ENCODE measurements at regions not wholly inside any gene's neighbourhood (a gene's known extent, or its start where the extent isn't known, plus 50 kb on each side); places are given as distances from the start of the nearest gene placed in this dataset.

DNA sequence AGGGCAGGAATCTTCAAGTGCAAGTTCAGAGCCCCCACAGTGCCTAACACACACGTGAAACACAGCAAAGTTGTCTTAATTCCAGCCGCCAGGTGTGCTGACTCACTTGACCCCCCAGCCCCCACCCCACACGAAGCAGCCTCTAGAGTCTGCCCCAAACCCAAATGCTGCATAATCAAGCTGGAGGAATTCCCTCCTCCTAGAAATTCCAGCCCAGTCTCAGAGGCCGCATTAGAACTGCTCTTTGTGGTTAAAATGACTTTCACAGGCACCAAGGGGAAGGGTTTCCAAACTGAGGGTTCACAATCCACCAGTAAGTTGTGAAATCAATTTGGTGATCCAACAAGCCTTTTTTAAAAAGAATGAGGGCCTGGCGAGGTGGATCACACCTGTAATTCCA lies 67.0 kb upstream of the PLXNA4 start:
- peaks cover 43% of the 10 kb centered on the region for H3K4me1 Mint-ChIP-seq
- ATAC-seq (peak; percentile 84), DNase-seq (ENCODE audit: low spot score) (peak; percentile 80)
- H3K4me1 ChIP-seq (ENCODE audit: insufficient read depth): peaks cover 21% of the 10 kb centered on the region
- H4K20me1 ChIP-seq (replicated peaks; ENCODE audit: insufficient read depth): no peaks in the 10 kb centered on the region
- peaks cover 16% of the 10 kb centered on the region; the same call in 1 of the 2 replicates for H3K27me3 ChIP-seq (ENCODE audit: insufficient read depth)
- peak overlapping the region; percentile 9; the same call in 1 of the 2 replicates for H3K4me2 ChIP-seq
- peaks cover 6% of the 10 kb centered on the region; the same call in 1 of the 2 replicates for H3K9me2 ChIP-seq (ENCODE audit: insufficient read depth)
- H3K36me3 ChIP-seq (ENCODE audit: insufficient read depth): no peaks in the 10 kb centered on the region
- H3K27me3 Mint-ChIP-seq (ENCODE audit: insufficient read depth, low read depth, poor library complexity): peaks cover 8% of the 10 kb centered on the region
- TF ChIP-seq JUNB (IDR thresholded peaks at IDR 0.05; ENCODE audit: unreplicated experiment): no peak
- no peak for TF ChIP-seq ZNF331 (CRISPR knock-in tag; IDR thresholded peaks at IDR 0.05; ENCODE audit: low read depth)
- TF ChIP-seq, protein P1, sequence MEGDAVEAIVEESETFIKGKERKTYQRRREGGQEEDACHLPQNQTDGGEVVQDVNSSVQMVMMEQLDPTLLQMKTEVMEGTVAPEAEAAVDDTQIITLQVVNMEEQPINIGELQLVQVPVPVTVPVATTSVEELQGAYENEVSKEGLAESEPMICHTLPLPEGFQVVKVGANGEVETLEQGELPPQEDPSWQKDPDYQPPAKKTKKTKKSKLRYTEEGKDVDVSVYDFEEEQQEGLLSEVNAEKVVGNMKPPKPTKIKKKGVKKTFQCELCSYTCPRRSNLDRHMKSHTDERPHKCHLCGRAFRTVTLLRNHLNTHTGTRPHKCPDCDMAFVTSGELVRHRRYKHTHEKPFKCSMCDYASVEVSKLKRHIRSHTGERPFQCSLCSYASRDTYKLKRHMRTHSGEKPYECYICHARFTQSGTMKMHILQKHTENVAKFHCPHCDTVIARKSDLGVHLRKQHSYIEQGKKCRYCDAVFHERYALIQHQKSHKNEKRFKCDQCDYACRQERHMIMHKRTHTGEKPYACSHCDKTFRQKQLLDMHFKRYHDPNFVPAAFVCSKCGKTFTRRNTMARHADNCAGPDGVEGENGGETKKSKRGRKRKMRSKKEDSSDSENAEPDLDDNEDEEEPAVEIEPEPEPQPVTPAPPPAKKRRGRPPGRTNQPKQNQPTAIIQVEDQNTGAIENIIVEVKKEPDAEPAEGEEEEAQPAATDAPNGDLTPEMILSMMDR (conservative IDR thresholded peaks at IDR 0.05; ENCODE audit: low read depth in 2 of 2): no peak
- TF ChIP-seq STAT1 (IDR thresholded peaks at IDR 0.05; ENCODE audit: unreplicated experiment): no peak
- TF ChIP-seq, protein P2, sequence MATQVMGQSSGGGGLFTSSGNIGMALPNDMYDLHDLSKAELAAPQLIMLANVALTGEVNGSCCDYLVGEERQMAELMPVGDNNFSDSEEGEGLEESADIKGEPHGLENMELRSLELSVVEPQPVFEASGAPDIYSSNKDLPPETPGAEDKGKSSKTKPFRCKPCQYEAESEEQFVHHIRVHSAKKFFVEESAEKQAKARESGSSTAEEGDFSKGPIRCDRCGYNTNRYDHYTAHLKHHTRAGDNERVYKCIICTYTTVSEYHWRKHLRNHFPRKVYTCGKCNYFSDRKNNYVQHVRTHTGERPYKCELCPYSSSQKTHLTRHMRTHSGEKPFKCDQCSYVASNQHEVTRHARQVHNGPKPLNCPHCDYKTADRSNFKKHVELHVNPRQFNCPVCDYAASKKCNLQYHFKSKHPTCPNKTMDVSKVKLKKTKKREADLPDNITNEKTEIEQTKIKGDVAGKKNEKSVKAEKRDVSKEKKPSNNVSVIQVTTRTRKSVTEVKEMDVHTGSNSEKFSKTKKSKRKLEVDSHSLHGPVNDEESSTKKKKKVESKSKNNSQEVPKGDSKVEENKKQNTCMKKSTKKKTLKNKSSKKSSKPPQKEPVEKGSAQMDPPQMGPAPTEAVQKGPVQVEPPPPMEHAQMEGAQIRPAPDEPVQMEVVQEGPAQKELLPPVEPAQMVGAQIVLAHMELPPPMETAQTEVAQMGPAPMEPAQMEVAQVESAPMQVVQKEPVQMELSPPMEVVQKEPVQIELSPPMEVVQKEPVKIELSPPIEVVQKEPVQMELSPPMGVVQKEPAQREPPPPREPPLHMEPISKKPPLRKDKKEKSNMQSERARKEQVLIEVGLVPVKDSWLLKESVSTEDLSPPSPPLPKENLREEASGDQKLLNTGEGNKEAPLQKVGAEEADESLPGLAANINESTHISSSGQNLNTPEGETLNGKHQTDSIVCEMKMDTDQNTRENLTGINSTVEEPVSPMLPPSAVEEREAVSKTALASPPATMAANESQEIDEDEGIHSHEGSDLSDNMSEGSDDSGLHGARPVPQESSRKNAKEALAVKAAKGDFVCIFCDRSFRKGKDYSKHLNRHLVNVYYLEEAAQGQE (IDR thresholded peaks at IDR 0.05; ENCODE audit: unreplicated experiment): no peak
- TF ChIP-seq EZH2phosphoT487 (IDR thresholded peaks at IDR 0.05; ENCODE audit: unreplicated experiment): no peak
- TF ChIP-seq ZNF114 (CRISPR knock-in tag; IDR thresholded peaks at IDR 0.05): no peak
- TF ChIP-seq POLR2AphosphoS5 (IDR thresholded peaks at IDR 0.05; ENCODE audit: low read depth): no peak
- H2AFZ ChIP-seq: no peak overlapping the region
- H3F3A ChIP-seq (replicated peaks; ENCODE audit: low read depth): no peaks in the 10 kb centered on the region
- peak overlapping the region; percentile 78 for H3K27ac Mint-ChIP-seq
- H3K9me3 Mint-ChIP-seq: no peaks in the 10 kb centered on the region
- no peaks in the 10 kb centered on the region for H3K36me3 Mint-ChIP-seq (ENCODE audit: low read depth)
- no peak overlapping the region for H3K4me3 Mint-ChIP-seq
- H3K4me3 ChIP-seq: no peak overlapping the region
- H3K27ac ChIP-seq (ENCODE audit: low read depth): peak overlapping the region; percentile 83
- no peaks in the 10 kb centered on the region for H3K79me2 ChIP-seq (replicated peaks; ENCODE audit: insufficient read depth)

GRCh38 chr7:132641238-132641637 lies 65.0 kb upstream of the PLXNA4 start:
- Histone ChIP-seq H2AFZ (no peak overlapping the region), H3K4me1 (ENCODE audit: insufficient read depth) (peaks cover 21% of the 10 kb centered on the region), H3K4me3 (no peak overlapping the region), H3K79me2 (replicated peaks; ENCODE audit: insufficient read depth) (no peaks in the 10 kb centered on the region), H3K9me2 (ENCODE audit: insufficient read depth) (peaks cover 10% of the 10 kb centered on the region; the same call in 1 of the 2 replicates), H3K4me2 (no peak overlapping the region), H3F3A (replicated peaks; ENCODE audit: low read depth) (no peaks in the 10 kb centered on the region), H3K27ac (ENCODE audit: low read depth) (no peak overlapping the region), H3K27me3 (ENCODE audit: insufficient read depth) (peaks cover 16% of the 10 kb centered on the region; the same call in 1 of the 2 replicates), H4K20me1 (replicated peaks; ENCODE audit: insufficient read depth) (no peaks in the 10 kb centered on the region), H3K36me3 (ENCODE audit: insufficient read depth) (no peaks in the 10 kb centered on the region)
- no peak overlapping the region for H3K27ac Mint-ChIP-seq
- H3K27me3 Mint-ChIP-seq (ENCODE audit: insufficient read depth, low read depth, poor library complexity): peaks cover 11% of the 10 kb centered on the region
- DNase-seq (ENCODE audit: low spot score): no peak
- H3K4me3 Mint-ChIP-seq: no peak overlapping the region
- H3K36me3 Mint-ChIP-seq (ENCODE audit: low read depth): no peaks in the 10 kb centered on the region
- no peak for TF ChIP-seq EZH2 (IDR thresholded peaks at IDR 0.05; ENCODE audit: low read depth, unreplicated experiment)
- TF ChIP-seq, protein P3, sequence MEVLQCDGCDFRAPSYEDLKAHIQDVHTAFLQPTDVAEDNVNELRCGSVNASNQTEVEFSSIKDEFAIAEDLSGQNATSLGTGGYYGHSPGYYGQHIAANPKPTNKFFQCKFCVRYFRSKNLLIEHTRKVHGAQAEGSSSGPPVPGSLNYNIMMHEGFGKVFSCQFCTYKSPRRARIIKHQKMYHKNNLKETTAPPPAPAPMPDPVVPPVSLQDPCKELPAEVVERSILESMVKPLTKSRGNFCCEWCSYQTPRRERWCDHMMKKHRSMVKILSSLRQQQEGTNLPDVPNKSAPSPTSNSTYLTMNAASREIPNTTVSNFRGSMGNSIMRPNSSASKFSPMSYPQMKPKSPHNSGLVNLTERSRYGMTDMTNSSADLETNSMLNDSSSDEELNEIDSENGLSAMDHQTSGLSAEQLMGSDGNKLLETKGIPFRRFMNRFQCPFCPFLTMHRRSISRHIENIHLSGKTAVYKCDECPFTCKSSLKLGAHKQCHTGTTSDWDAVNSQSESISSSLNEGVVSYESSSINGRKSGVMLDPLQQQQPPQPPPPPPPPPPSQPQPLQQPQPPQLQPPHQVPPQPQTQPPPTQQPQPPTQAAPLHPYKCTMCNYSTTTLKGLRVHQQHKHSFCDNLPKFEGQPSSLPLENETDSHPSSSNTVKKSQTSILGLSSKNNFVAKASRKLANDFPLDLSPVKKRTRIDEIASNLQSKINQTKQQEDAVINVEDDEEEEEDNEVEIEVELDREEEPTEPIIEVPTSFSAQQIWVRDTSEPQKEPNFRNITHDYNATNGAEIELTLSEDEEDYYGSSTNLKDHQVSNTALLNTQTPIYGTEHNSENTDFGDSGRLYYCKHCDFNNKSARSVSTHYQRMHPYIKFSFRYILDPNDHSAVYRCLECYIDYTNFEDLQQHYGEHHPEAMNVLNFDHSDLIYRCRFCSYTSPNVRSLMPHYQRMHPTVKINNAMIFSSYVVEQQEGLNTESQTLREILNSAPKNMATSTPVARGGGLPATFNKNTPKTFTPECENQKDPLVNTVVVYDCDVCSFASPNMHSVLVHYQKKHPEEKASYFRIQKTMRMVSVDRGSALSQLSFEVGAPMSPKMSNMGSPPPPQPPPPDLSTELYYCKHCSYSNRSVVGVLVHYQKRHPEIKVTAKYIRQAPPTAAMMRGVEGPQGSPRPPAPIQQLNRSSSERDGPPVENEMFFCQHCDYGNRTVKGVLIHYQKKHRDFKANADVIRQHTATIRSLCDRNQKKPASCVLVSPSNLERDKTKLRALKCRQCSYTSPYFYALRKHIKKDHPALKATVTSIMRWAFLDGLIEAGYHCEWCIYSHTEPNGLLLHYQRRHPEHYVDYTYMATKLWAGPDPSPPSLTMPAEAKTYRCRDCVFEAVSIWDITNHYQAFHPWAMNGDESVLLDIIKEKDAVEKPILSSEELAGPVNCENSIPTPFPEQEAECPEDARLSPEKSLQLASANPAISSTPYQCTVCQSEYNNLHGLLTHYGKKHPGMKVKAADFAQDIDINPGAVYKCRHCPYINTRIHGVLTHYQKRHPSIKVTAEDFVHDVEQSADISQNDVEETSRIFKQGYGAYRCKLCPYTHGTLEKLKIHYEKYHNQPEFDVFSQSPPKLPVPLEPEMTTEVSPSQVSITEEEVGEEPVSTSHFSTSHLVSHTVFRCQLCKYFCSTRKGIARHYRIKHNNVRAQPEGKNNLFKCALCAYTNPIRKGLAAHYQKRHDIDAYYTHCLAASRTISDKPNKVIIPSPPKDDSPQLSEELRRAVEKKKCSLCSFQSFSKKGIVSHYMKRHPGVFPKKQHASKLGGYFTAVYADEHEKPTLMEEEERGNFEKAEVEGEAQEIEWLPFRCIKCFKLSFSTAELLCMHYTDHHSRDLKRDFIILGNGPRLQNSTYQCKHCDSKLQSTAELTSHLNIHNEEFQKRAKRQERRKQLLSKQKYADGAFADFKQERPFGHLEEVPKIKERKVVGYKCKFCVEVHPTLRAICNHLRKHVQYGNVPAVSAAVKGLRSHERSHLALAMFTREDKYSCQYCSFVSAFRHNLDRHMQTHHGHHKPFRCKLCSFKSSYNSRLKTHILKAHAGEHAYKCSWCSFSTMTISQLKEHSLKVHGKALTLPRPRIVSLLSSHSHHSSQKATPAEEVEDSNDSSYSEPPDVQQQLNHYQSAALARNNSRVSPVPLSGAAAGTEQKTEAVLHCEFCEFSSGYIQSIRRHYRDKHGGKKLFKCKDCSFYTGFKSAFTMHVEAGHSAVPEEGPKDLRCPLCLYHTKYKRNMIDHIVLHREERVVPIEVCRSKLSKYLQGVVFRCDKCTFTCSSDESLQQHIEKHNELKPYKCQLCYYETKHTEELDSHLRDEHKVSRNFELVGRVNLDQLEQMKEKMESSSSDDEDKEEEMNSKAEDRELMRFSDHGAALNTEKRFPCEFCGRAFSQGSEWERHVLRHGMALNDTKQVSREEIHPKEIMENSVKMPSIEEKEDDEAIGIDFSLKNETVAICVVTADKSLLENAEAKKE (CRISPR knock-in tag; IDR thresholded peaks at IDR 0.05): peak; percentile 35; the same call in 1 of the 2 replicates
- 0 out of 2 replicates have a peak, but pooled peaks have one; percentile 41 for TF ChIP-seq POLR2AphosphoS5 (IDR thresholded peaks at IDR 0.05; ENCODE audit: low read depth)
- no peak for TF ChIP-seq NANOG (IDR thresholded peaks at IDR 0.05; ENCODE audit: borderline replicate concordance)
- H3K4me1 Mint-ChIP-seq: peaks cover 47% of the 10 kb centered on the region
- no peaks in the 10 kb centered on the region for H3K9me3 Mint-ChIP-seq
- peak; percentile 41 for ATAC-seq

All from GM23338 (cell line).